SK-N-SH treated with all-trans-retinoic acid at 6 μM for 48 hours (cell line): ENCODE measurements at regions not wholly inside any gene's neighbourhood (a gene's known extent, or its start where the extent isn't known, plus 50 kb on each side); places are given as distances from the start of the nearest gene placed in this dataset.

Experiments
- ATAC-seq: fragments of 200-7000 bp; cut with Tn5 transposase; 3 replicates; pipeline ENCODE4 v1.9.1; 2020; ENCODE audit warnings: mild to moderate bottlenecking, moderate library complexity
- ARNTL ChIP-seq: fragments of 450-650 bp; formaldehyde crosslinking; IDR thresholded peaks from 2 replicates; pipeline ENCODE4 v1.5.0; 2020; ENCODE audit warnings: low read depth, mild to moderate bottlenecking, moderate library complexity, borderline replicate concordance
- BACH2 ChIP-seq: fragments of 250-450 bp; sonication (Bioruptor Pico); IDR thresholded peaks from 2 replicates; pipeline ENCODE4 v1.9.0; 2021; ENCODE audit warnings: mild to moderate bottlenecking, borderline replicate concordance
- ESRRG ChIP-seq: fragments of 250-450 bp; sonication (Bioruptor Pico); IDR thresholded peaks from 2 replicates; pipeline ENCODE4 v1.6.1; 2021; ENCODE audit warnings: mild to moderate bottlenecking
- GLIS3 ChIP-seq: fragments of 250-450 bp; sonication (Bioruptor Pico); IDR thresholded peaks from 2 replicates; pipeline ENCODE4 v1.5.0; 2020; ENCODE audit warnings: mild to moderate bottlenecking, moderate library complexity
- ISL1 ChIP-seq: fragments of 250-450 bp; sonication (Bioruptor Pico); IDR thresholded peaks from 2 replicates; pipeline ENCODE4 v2.1.2; 2022; ENCODE audit warnings: mild to moderate bottlenecking, moderate library complexity
- OSR1 ChIP-seq: fragments of 250-450 bp; sonication (Bioruptor Pico); IDR thresholded peaks from 2 replicates; pipeline ENCODE4 v1.8.0; 2022; ENCODE audit warnings: moderate library complexity, mild to moderate bottlenecking, inconsistent platforms
- PPARA ChIP-seq: fragments of 250-450 bp; sonication (Bioruptor Pico); IDR thresholded peaks from 2 replicates; pipeline ENCODE4 v1.5.0; 2020; ENCODE audit warnings: mild to moderate bottlenecking, borderline replicate concordance
- RARB ChIP-seq: fragments of 250-450 bp; sonication (Bioruptor Pico); IDR thresholded peaks from 2 replicates; pipeline ENCODE4 v1.8.0; 2021; ENCODE audit warnings: mild to moderate bottlenecking, moderate library complexity
- SNAI2 ChIP-seq: fragments of 250-450 bp; sonication (Bioruptor Pico); IDR thresholded peaks from 2 replicates; pipeline ENCODE4 v1.5.0; 2020; ENCODE audit warnings: mild to moderate bottlenecking, moderate library complexity
- TCF4 ChIP-seq: fragments of 250-450 bp; sonication (Bioruptor Pico); IDR thresholded peaks from 2 replicates; pipeline ENCODE4 v1.8.0; 2021; ENCODE audit warnings: mild to moderate bottlenecking, moderate library complexity, borderline replicate concordance
- ZC3H10 ChIP-seq: fragments of 250-450 bp; sonication (Bioruptor Pico); IDR thresholded peaks from 2 replicates; pipeline ENCODE4 v1.5.1; 2021; ENCODE audit warnings: mild to moderate bottlenecking, moderate library complexity
- ZFP3 ChIP-seq: fragments of 250-450 bp; sonication (Bioruptor Pico); IDR thresholded peaks from 2 replicates; pipeline ENCODE4 v1.5.0; 2020; ENCODE audit warnings: mild to moderate bottlenecking, moderate library complexity
- ZFP30 ChIP-seq: fragments of 450-650 bp; formaldehyde crosslinking; IDR thresholded peaks from 2 replicates; pipeline ENCODE4 v1.5.0; 2022; ENCODE audit warnings: mild to moderate bottlenecking, moderate library complexity
- ZNF565 ChIP-seq: fragments of 450-650 bp; formaldehyde crosslinking; conservative IDR thresholded peaks from 2 replicates; pipeline ENCODE4 v1.5.0; 2020; ENCODE audit warnings: low read depth, mild to moderate bottlenecking, moderate library complexity
- ZNF70 ChIP-seq: fragments of 450-650 bp; formaldehyde crosslinking; IDR thresholded peaks from 2 replicates; pipeline ENCODE4 v1.5.0; 2020; ENCODE audit warnings: mild to moderate bottlenecking, moderate library complexity
- ZNF8 ChIP-seq: fragments of 450-650 bp; formaldehyde crosslinking; IDR thresholded peaks from 2 replicates; pipeline ENCODE4 v1.5.0; 2020; ENCODE audit warnings: mild to moderate bottlenecking, moderate library complexity
- TF ChIP-seq, protein P1 (sequence below): fragments of 250-450 bp; sonication (Bioruptor Pico); IDR thresholded peaks from 2 replicates; pipeline ENCODE4 v1.8.0; 2020; ENCODE audit warnings: mild to moderate bottlenecking, moderate library complexity, borderline replicate concordance
- TF ChIP-seq, protein P2 (sequence below): fragments of 250-450 bp; sonication (Bioruptor Pico); IDR thresholded peaks from 2 replicates; pipeline ENCODE4 v1.5.1; 2020; ENCODE audit warnings: low read depth, mild to moderate bottlenecking, moderate library complexity
- TF ChIP-seq, protein P3 (sequence below): fragments of 250-450 bp; sonication (Bioruptor Pico); IDR thresholded peaks from 2 replicates; pipeline ENCODE4 v1.5.1; 2021; ENCODE audit warnings: mild to moderate bottlenecking, moderate library complexity
- TF ChIP-seq, protein P4 (sequence below): fragments of 250-450 bp; sonication (Bioruptor Pico); IDR thresholded peaks from 2 replicates; pipeline ENCODE4 v1.8.0; 2021; ENCODE audit warnings: low read depth, mild to moderate bottlenecking, moderate library complexity, borderline replicate concordance

DNA sequence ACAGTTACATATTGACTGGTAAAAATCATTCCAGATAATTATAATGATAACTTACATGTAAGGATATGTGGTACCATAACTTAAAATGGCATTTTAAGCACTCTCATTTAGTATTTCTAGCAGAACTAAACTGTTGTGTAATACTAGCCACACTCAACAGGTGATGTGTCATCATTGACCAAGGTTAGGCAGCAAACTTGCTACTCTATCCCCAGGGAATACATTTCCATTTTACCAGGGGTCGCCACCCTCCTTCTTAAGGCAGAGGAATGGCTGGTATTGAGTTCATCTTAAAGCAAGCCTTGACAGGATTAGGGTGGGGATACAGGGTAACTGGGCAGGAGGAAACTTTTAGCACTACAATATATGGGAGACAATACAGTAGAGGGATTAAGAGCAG, 259.8 kb upstream of the CAMK1G start:
- ATAC-seq, result no peak
- no peak for TF ChIP-seq ZNF70 (CRISPR knock-in tag)
- TF ChIP-seq ZNF8, result no peak
- TF ChIP-seq ARNTL (CRISPR knock-in tag), result no peak
- TF ChIP-seq GLIS3, result no peak
- no peak for TF ChIP-seq SNAI2 (CRISPR knock-in tag)
- TF ChIP-seq, protein P1, sequence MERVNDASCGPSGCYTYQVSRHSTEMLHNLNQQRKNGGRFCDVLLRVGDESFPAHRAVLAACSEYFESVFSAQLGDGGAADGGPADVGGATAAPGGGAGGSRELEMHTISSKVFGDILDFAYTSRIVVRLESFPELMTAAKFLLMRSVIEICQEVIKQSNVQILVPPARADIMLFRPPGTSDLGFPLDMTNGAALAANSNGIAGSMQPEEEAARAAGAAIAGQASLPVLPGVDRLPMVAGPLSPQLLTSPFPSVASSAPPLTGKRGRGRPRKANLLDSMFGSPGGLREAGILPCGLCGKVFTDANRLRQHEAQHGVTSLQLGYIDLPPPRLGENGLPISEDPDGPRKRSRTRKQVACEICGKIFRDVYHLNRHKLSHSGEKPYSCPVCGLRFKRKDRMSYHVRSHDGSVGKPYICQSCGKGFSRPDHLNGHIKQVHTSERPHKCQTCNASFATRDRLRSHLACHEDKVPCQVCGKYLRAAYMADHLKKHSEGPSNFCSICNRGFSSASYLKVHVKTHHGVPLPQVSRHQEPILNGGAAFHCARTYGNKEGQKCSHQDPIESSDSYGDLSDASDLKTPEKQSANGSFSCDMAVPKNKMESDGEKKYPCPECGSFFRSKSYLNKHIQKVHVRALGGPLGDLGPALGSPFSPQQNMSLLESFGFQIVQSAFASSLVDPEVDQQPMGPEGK, result no peak
- no peak for TF ChIP-seq RARB (CRISPR knock-in tag)
- TF ChIP-seq ZNF565 (CRISPR knock-in tag), result no peak
- TF ChIP-seq, protein P2, sequence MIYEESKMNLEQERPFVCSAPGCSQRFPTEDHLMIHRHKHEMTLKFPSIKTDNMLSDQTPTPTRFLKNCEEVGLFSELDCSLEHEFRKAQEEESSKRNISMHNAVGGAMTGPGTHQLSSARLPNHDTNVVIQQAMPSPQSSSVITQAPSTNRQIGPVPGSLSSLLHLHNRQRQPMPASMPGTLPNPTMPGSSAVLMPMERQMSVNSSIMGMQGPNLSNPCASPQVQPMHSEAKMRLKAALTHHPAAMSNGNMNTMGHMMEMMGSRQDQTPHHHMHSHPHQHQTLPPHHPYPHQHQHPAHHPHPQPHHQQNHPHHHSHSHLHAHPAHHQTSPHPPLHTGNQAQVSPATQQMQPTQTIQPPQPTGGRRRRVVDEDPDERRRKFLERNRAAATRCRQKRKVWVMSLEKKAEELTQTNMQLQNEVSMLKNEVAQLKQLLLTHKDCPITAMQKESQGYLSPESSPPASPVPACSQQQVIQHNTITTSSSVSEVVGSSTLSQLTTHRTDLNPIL, result no peak
- no peak for TF ChIP-seq ZFP30
- no peak for TF ChIP-seq OSR1 (CRISPR knock-in tag)
- no peak for TF ChIP-seq ESRRG (CRISPR knock-in tag)
- TF ChIP-seq PPARA (CRISPR knock-in tag), result no peak
- TF ChIP-seq, protein P3, sequence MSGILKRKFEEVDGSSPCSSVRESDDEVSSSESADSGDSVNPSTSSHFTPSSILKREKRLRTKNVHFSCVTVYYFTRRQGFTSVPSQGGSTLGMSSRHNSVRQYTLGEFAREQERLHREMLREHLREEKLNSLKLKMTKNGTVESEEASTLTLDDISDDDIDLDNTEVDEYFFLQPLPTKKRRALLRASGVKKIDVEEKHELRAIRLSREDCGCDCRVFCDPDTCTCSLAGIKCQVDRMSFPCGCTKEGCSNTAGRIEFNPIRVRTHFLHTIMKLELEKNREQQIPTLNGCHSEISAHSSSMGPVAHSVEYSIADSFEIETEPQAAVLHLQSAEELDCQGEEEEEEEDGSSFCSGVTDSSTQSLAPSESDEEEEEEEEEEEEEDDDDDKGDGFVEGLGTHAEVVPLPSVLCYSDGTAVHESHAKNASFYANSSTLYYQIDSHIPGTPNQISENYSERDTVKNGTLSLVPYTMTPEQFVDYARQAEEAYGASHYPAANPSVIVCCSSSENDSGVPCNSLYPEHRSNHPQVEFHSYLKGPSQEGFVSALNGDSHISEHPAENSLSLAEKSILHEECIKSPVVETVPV (CRISPR knock-in tag), result no peak
- no peak for TF ChIP-seq ISL1 (CRISPR knock-in tag)
- TF ChIP-seq ZFP3 (CRISPR knock-in tag), result no peak

DNA sequence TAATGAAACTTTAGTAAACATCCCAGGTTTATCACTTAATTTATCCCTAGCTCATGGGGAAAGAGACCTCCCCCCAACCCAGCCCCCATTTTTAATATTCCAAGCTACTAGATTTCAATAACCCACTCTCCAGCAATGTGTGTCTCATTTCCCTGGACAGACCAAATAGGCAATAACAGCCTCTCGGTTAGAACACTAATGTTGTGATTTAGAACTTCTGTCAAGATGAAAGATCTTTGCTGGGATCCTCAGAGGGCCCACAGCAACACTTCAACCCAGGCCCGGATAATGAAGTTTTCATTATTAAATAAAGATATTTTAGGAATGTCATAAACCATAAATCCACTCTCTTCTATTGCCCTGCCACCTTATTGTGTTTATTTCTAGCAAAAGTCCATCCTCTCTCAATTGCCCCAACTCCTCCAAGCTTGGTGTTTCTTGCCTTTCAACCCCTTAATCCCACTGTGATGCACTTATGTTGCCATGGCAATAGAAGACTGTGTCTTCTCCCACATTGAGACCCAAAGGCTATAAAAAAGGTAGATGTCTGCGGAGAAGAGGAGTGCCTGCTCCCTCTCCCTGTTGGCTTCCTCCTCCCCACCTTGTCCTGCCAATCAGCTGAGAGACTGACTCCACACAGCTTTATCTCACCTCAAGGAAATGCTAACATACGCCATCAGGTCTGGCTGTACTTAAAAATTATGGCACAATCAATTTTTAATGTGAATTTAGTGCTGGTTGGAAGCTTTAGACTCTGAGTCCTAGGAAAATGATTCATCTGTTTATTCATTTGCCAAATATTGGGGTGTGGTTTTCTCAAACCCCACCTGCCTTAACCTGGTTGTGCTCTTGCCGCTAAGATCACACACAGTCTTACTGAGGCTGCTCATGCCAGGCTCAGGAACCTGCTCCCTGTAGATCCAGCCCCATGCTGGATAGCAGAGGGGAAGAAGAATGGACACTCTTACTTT, 258.3 kb upstream of the CAMK1G start:
- no peak for ATAC-seq
- peak; percentile 20; the same call in 1 of the 2 replicates for TF ChIP-seq ZC3H10 (CRISPR knock-in tag)
- TF ChIP-seq, protein P4, sequence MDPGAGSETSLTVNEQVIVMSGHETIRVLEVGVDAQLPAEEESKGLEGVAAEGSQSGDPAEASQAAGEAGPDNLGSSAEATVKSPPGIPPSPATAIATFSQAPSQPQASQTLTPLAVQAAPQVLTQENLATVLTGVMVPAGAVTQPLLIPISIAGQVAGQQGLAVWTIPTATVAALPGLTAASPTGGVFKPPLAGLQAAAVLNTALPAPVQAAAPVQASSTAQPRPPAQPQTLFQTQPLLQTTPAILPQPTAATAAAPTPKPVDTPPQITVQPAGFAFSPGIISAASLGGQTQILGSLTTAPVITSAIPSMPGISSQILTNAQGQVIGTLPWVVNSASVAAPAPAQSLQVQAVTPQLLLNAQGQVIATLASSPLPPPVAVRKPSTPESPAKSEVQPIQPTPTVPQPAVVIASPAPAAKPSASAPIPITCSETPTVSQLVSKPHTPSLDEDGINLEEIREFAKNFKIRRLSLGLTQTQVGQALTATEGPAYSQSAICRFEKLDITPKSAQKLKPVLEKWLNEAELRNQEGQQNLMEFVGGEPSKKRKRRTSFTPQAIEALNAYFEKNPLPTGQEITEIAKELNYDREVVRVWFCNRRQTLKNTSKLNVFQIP (CRISPR knock-in tag), result no peak

DNA sequence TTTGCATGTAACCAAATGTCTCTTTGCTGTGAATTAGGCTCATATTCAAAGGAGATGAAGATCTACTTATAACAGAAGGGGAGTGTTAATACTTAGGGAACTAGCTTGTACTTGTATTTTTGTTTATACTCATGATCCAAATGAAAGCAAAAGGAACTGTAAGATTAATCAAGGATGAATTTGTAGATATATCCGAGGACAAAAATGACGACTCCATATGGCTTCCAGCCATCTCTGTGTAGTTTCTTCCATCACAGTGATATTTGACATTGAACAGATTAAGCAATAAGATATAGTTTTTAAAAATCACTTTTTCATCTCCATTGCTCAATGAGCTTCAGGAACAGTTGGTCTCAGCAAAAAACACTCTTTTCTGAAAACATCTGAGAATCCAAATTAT, 257.4 kb upstream of the CAMK1G start:
- ATAC-seq, result no peak
- no peak for TF ChIP-seq ZNF565 (CRISPR knock-in tag)
- TF ChIP-seq BACH2 (CRISPR knock-in tag), result no peak
- TF ChIP-seq ESRRG (CRISPR knock-in tag), result no peak
- TF ChIP-seq, protein P1, result no peak
- TF ChIP-seq ZFP30, result no peak
- no peak for TF ChIP-seq ZNF8
- no peak for TF ChIP-seq TCF4

DNA sequence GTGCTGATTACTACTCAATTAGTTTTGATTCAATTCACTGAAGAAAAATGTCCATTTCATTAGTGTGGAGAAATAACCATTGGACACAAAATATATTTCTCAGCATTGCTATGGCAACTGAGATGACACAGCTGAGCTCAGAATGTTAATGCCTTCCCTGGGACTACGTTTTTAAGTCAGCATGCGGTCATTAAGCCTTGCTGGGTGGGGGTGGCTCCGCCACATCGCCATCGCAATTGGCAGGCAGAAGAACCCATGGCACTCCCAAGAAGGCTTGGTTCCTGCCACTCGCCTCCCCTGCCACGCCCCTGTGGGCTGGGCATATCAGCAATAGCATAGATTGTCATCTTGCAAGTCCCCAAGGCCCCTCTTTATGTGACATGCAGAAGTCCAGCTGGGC, 256.7 kb upstream of the CAMK1G start:
- no peak for ATAC-seq
- TF ChIP-seq ZNF70 (CRISPR knock-in tag) (no peak), ZNF8 (no peak), SNAI2 (CRISPR knock-in tag) (no peak), ZNF565 (CRISPR knock-in tag) (no peak), ARNTL (CRISPR knock-in tag) (no peak), ISL1 (CRISPR knock-in tag) (no peak), ZFP30 (no peak), OSR1 (CRISPR knock-in tag) (no peak), ZFP3 (CRISPR knock-in tag) (no peak)
- TF ChIP-seq, protein P2, result no peak
- TF ChIP-seq, protein P1, result no peak
